HCT116 (cell line): ENCODE measurements at regions not wholly inside any gene's neighbourhood (a gene's known extent, or its start where the extent isn't known, plus 50 kb on each side); places are given as distances from the start of the nearest gene placed in this dataset.

ENCODE experiments used
- ATAC-seq: fragments of 200-7000 bp; cut with Tn5 transposase; 2 replicates; pipeline ENCODE4 v1.9.1; 2020; ENCODE audit warnings: mild to moderate bottlenecking, moderate library complexity
- BruUV-seq: library from RNA; stranded (reverse); fragments of 400-500 nt; replicated peaks from 2 replicates; lab custom pipeline; 2021; lab: Mats Ljungman, UMichigan
- CTCF ChIA-PET: fragments of 300-600 bp; sonication (Branson Sonifier 250); formaldehyde crosslinking; loops from one replicate; lab custom pipeline; 2021; ENCODE audit warnings: antibody characterized with exemption; lab: Charles Lee
- POLR2A ChIA-PET: fragments of 300-600, 350-600 bp; sonication (Branson Sonifier 250); formaldehyde crosslinking; loops from one replicate; lab custom pipeline; 2021; ENCODE audit warnings: antibody characterized with exemption; lab: Charles Lee
- RAD21 ChIA-PET, 2 experiments: fragments of 300-600 bp; sonication (Branson Sonifier 250); formaldehyde crosslinking; loops; one replicate each; lab custom pipeline; 2023; ENCODE audit warnings: low total read pairs in 2 of 2; ENCODE audit not compliant: uncharacterized antibody in 2 of 2, unreplicated experiment in 2 of 2, low non-redundant PET in 1 of 2; lab: Charles Lee
- DNase-seq: peaks from one replicate; pipeline ENCODE4 v3.0.0-alpha.2; 2010; ENCODE audit warnings: low read depth, low spot score
- H2AFZ ChIP-seq: fragments of 200-600 bp; shearing (Covaris generic), sonication (generic); 2 replicates; pipeline ENCODE4 v1.6.1; 2017; ENCODE audit warnings: low read depth, mixed run types, mixed read lengths, antibody characterized with exemption, low read length; ENCODE audit not compliant: poor library complexity, severe bottlenecking
- H3K27ac ChIP-seq: 2 replicates; pipeline ENCODE4 v1.5.1; 2012; ENCODE audit warnings: low read depth, low read length
- H3K27me3 ChIP-seq: fragments of 200-600 bp; sonication (generic); 2 replicates; pipeline ENCODE4 v1.6.1; 2016; ENCODE audit warnings: mixed run types, low read length, mixed read lengths; ENCODE audit not compliant: insufficient read depth
- H3K36me3 ChIP-seq, 2 experiments: fragments of 200-500 bp in 1 of 2; fragments of 200-600 bp in 1 of 2; sonication (Bioruptor generic) in 1 of 2; sonication (generic) in 1 of 2; 2 replicates each; pipeline versions ENCODE4 v1.5.1 to v1.6.1; 2014 to 2016; ENCODE audit warnings: low read length in 2 of 2, inconsistent platforms in 1 of 2, mixed read lengths in 1 of 2, mixed run types in 1 of 2; ENCODE audit not compliant: insufficient read depth in 2 of 2, control insufficient read depth in 1 of 2
- H3K4me1 ChIP-seq, 2 experiments: fragments of 200-600 bp in 1 of 2; sonication (generic) in 1 of 2; 2 replicates each; pipeline versions ENCODE4 v1.5.1 to v1.6.1; 2012 to 2017; ENCODE audit warnings: low read length in 2 of 2, inconsistent platforms in 1 of 2, mild to moderate bottlenecking in 1 of 2, mixed read lengths in 1 of 2, mixed run types in 1 of 2, moderate library complexity in 1 of 2; ENCODE audit not compliant: insufficient read depth in 2 of 2, control insufficient read depth in 1 of 2
- H3K4me2 ChIP-seq: fragments of 200-600 bp; sonication (generic); 2 replicates; pipeline ENCODE4 v1.6.1; 2017; ENCODE audit warnings: mixed run types, low read length, mixed read lengths
- H3K4me3 ChIP-seq, 2 experiments: fragments of 200-600 bp in 1 of 2; sonication (generic) in 1 of 2; replicated peaks in 1 of 2; 2 replicates each; pipeline ENCODE4 v1.5.1; 2011 to 2016; ENCODE audit warnings: low read length in 2 of 2, control low read depth in 1 of 2, low read depth in 1 of 2, mild to moderate bottlenecking in 1 of 2, mixed read lengths in 1 of 2, mixed run types in 1 of 2
- H3K79me2 ChIP-seq: fragments of 200-600 bp; sonication (generic); 2 replicates; pipeline ENCODE4 v1.6.1; 2017; ENCODE audit warnings: mild to moderate bottlenecking, mixed run types, low read length, moderate library complexity, mixed read lengths; ENCODE audit not compliant: insufficient read depth
- H3K9ac ChIP-seq: fragments of 200-600 bp; sonication (generic); 2 replicates; pipeline ENCODE4 v1.6.1; 2016; ENCODE audit warnings: low read length, mixed read lengths
- H3K9me2 ChIP-seq: fragments of 200-600 bp; sonication (generic), shearing (Covaris generic); 2 replicates; pipeline ENCODE4 v1.6.1; 2017; ENCODE audit warnings: mixed run types, mild to moderate bottlenecking, moderate library complexity; ENCODE audit not compliant: insufficient read depth
- H3K9me3 ChIP-seq, 2 experiments: fragments of 200-500 bp in 1 of 2; fragments of 200-600 bp in 1 of 2; sonication (Bioruptor generic) in 1 of 2; sonication (generic) in 1 of 2; 2 replicates each; pipeline ENCODE4 v1.6.1; 2014 to 2017; ENCODE audit warnings: low read length in 2 of 2, mixed read lengths in 2 of 2, inconsistent platforms in 1 of 2, low read depth in 1 of 2, mild to moderate bottlenecking in 1 of 2, mixed run types in 1 of 2, moderate library complexity in 1 of 2; ENCODE audit not compliant: control insufficient read depth in 1 of 2, insufficient read depth in 1 of 2
- H4K20me1 ChIP-seq: fragments of 200-600 bp; sonication (generic), shearing (Covaris generic); 2 replicates; pipeline ENCODE4 v1.6.1; 2017; ENCODE audit warnings: mixed run types, mild to moderate bottlenecking, moderate library complexity; ENCODE audit not compliant: insufficient read depth
- ATF3 ChIP-seq: IDR thresholded peaks from 2 replicates; pipeline ENCODE4 v1.6.1; 2012
- CBX3 ChIP-seq: IDR thresholded peaks from 2 replicates; pipeline ENCODE4 v1.6.1; 2012; ENCODE audit warnings: low read depth
- CEBPB ChIP-seq: IDR thresholded peaks from 2 replicates; pipeline ENCODE4 v1.6.1; 2012; ENCODE audit warnings: low read depth
- EGR1 ChIP-seq: IDR thresholded peaks from 2 replicates; pipeline ENCODE4 v1.6.1; 2012; ENCODE audit warnings: low read depth
- ELF1 ChIP-seq: IDR thresholded peaks from 2 replicates; pipeline ENCODE4 v1.6.1; 2012; ENCODE audit warnings: low read depth, borderline replicate concordance
- EZH2 ChIP-seq: fragments of 200-600 bp; sonication (generic); IDR thresholded peaks from 2 replicates; pipeline ENCODE4 v1.6.1; 2017; ENCODE audit warnings: antibody characterized with exemption, mixed run types
- EZH2phosphoT487 ChIP-seq: fragments of 200-600 bp; IDR thresholded peaks from 2 replicates; pipeline ENCODE4 v1.6.1; 2018; ENCODE audit warnings: antibody characterized with exemption, borderline replicate concordance
- FOSL1 ChIP-seq: IDR thresholded peaks from 2 replicates; pipeline ENCODE4 v1.6.1; 2012; ENCODE audit warnings: low read depth
- JUND ChIP-seq: IDR thresholded peaks from 2 replicates; pipeline ENCODE4 v1.6.1; 2012
- POLR2A ChIP-seq: IDR thresholded peaks from 2 replicates; pipeline ENCODE4 v1.7.0; 2011; ENCODE audit warnings: borderline replicate concordance; ENCODE audit not compliant: insufficient read depth, insufficient read length; ENCODE audit errors: extremely low read depth
- POLR2AphosphoS5 ChIP-seq: IDR thresholded peaks from 2 replicates; pipeline ENCODE4 v1.6.1; 2011; ENCODE audit warnings: mild to moderate bottlenecking, low read depth, low read length, moderate library complexity
- RAD21 ChIP-seq: IDR thresholded peaks from 2 replicates; pipeline ENCODE4 v1.6.1; 2012; ENCODE audit warnings: low read depth, mild to moderate bottlenecking
- REST ChIP-seq: IDR thresholded peaks from 2 replicates; pipeline ENCODE4 v1.6.1; 2012; ENCODE audit warnings: low read depth
- SIN3A ChIP-seq: IDR thresholded peaks from 2 replicates; pipeline ENCODE4 v1.6.1; 2012; ENCODE audit warnings: low read depth
- SP1 ChIP-seq: IDR thresholded peaks from 2 replicates; pipeline ENCODE4 v1.6.1; 2012; ENCODE audit warnings: low read depth
- SRF ChIP-seq: IDR thresholded peaks from 2 replicates; pipeline ENCODE4 v1.6.1; 2012; ENCODE audit warnings: low read depth
- TCF7L2 ChIP-seq: IDR thresholded peaks from 2 replicates; pipeline ENCODE4 v1.7.0; 2011; ENCODE audit warnings: borderline replicate concordance, inconsistent platforms; ENCODE audit not compliant: insufficient read depth, insufficient read length; ENCODE audit errors: extremely low read depth
- YY1 ChIP-seq: IDR thresholded peaks from 2 replicates; pipeline ENCODE4 v1.6.1; 2011; ENCODE audit warnings: low read length, low read depth, moderate library complexity, mild to moderate bottlenecking; ENCODE audit not compliant: insufficient replicate concordance; ENCODE audit errors: extremely low read depth
- ZFX ChIP-seq: fragments of 450-650 bp; IDR thresholded peaks from 2 replicates; pipeline ENCODE4 v1.6.1; 2017
- intact Hi-C: fragments of 100-400 bp; cut with micrococcal nuclease; formaldehyde crosslinking; loops from 2 replicates; pipeline ENCODE4 v1.10.0; 2022

- ChIA-PET RAD21 (no interaction called here), POLR2A (no interaction called here), CTCF (no interaction called here)
- intact Hi-C loops: no loop called here
- H3K9ac ChIP-seq: no peak overlapping the region
- no TSS peak for BruUV-seq
- no peak overlapping the region for H3K4me3 ChIP-seq
- H3K27me3 ChIP-seq: no peaks in the 10 kb centered on the region
- DNase-seq (no peak), ATAC-seq (no peak)
- no peaks in the 10 kb centered on the region for H3K9me2 ChIP-seq
- peaks cover 5 to 24% of the 10 kb centered on the region in 2 experiments; a peak in 3 of 4 replicates for H3K9me3 ChIP-seq
- H3K79me2 ChIP-seq: no peaks in the 10 kb centered on the region
- no peaks in the 10 kb centered on the region for H3K4me1 ChIP-seq
- H3K36me3 ChIP-seq: no peaks in the 10 kb centered on the region
- H3K27ac ChIP-seq: no peak overlapping the region
- no peaks in the 10 kb centered on the region; the same call in 1 of the 2 replicates for H4K20me1 ChIP-seq
- H3K4me2 ChIP-seq: no peak overlapping the region
- TF ChIP-seq CBX3: no peak
- no peak for TF ChIP-seq REST
- no peak for TF ChIP-seq ZFX
- TF ChIP-seq EGR1: no peak
- TF ChIP-seq FOSL1: no peak
- TF ChIP-seq POLR2AphosphoS5: no peak
- TF ChIP-seq, all 23 proteins: peak for 0
- no peak overlapping the region for H2AFZ ChIP-seq
These were observed 383.2 kb downstream of the FOXG1 start for GRCh38 chr14:29149798-29150197.

GRCh38 chr14:29150659-29151058, 384.1 kb downstream of the FOXG1 start:
- Histone ChIP-seq H3K36me3 (no peaks in the 10 kb centered on the region), H4K20me1 (no peaks in the 10 kb centered on the region; the same call in 1 of the 2 replicates), H2AFZ (no peak overlapping the region), H3K4me1 (no peaks in the 10 kb centered on the region), H3K9me2 (no peaks in the 10 kb centered on the region), H3K4me3 (no peak overlapping the region), H3K27me3 (no peaks in the 10 kb centered on the region), H3K27ac (no peak overlapping the region), H3K4me2 (no peak overlapping the region), H3K9me3 (peaks cover 0 to 17% of the 10 kb centered on the region in 2 experiments; a peak in 3 of 4 replicates), H3K9ac (no peak overlapping the region), H3K79me2 (no peaks in the 10 kb centered on the region)
- ChIA-PET CTCF (no interaction called here), POLR2A (no interaction called here), RAD21 (no interaction called here)
- BruUV-seq: no TSS peak
- DNase-seq (no peak), ATAC-seq (no peak)
- intact Hi-C loops: no loop called here
- no peak for TF ChIP-seq SP1
- no peak for TF ChIP-seq EZH2phosphoT487
- TF ChIP-seq SRF: no peak
- TF ChIP-seq EZH2: no peak
- no peak for TF ChIP-seq CEBPB
- TF ChIP-seq ATF3: no peak
- no peak for TF ChIP-seq EGR1
- no peak for TF ChIP-seq POLR2A
- no peak for TF ChIP-seq ELF1
- no peak for TF ChIP-seq TCF7L2
- TF ChIP-seq YY1: no peak
- no peak for TF ChIP-seq FOSL1
- no peak for TF ChIP-seq JUND
- TF ChIP-seq RAD21: no peak
- no peak for TF ChIP-seq SIN3A
- no peak for TF ChIP-seq ZFX
